ELR (cell line): ENCODE measurements at regions not wholly inside any gene's neighbourhood (a gene's known extent, or its start where the extent isn't known, plus 50 kb on each side); places are given as distances from the start of the nearest gene placed in this dataset.
"Not testable (repeated sequence)": the region's sequence is repeated elsewhere in the genome, so short reads cannot be mapped to it uniquely, and the experiment has no call there.

Source experiments
- DNase-seq: peaks from one replicate; pipeline ENCODE4 v3.0.0-alpha.2; 2015; ENCODE audit warnings: low read depth

- DNase-seq = no peak
Measured at GRCh38 chr5:130331332-130331731, 427.1 kb downstream of the CHSY3 start.

- no peak for DNase-seq
Measured at GRCh38 chr5:130324953-130325671, 420.8 kb downstream of the CHSY3 start.

GRCh38 chr5:130323804-130324454 is 419.7 kb downstream of the CHSY3 start:
- DNase-seq = peak; percentile 4

- no peak for DNase-seq
Measured at GRCh38 chr5:130321931-130322330, 417.7 kb downstream of the CHSY3 start.

- no peak for DNase-seq
Measured at GRCh38 chr5:130316971-130317680, 412.9 kb downstream of the CHSY3 start.

GRCh38 chr5:130295235-130295634 is 391.0 kb downstream of the CHSY3 start:
- no peak for DNase-seq

GRCh38 chr5:130294798-130295197 is 390.5 kb downstream of the CHSY3 start:
- not testable (repeated sequence) for DNase-seq

GRCh38 chr5:130290219-130290618 is 386.0 kb downstream of the CHSY3 start:
- DNase-seq = peak; percentile 0

GRCh38 chr5:130289132-130290088 is 385.1 kb downstream of the CHSY3 start:
- no peak for DNase-seq

GRCh38 chr5:130287438-130287837 is 383.2 kb downstream of the CHSY3 start:
- no peak for DNase-seq

GRCh38 chr5:130286971-130287370 is 382.7 kb downstream of the CHSY3 start:
- DNase-seq = no peak

- DNase-seq = peak; percentile 8
Measured at GRCh38 chr5:130282049-130282448, 377.8 kb downstream of the CHSY3 start.

GRCh38 chr5:130280528-130281217 is 376.4 kb downstream of the CHSY3 start:
- no peak for DNase-seq

GRCh38 chr5:130279386-130279785 is 375.1 kb downstream of the CHSY3 start:
- peak; percentile 15 for DNase-seq

GRCh38 chr5:130278136-130278535 is 373.9 kb downstream of the CHSY3 start:
- DNase-seq = no peak

- DNase-seq = no peak
Measured at GRCh38 chr5:130277522-130277921, 373.3 kb downstream of the CHSY3 start.

GRCh38 chr5:130277002-130277401 is 372.7 kb downstream of the CHSY3 start:
- DNase-seq = no peak

- DNase-seq = no peak
Measured at GRCh38 chr5:130272837-130273236, 368.6 kb downstream of the CHSY3 start.

- DNase-seq = no peak
Measured at GRCh38 chr5:130270786-130271185, 366.5 kb downstream of the CHSY3 start.

- peak; percentile 3 for DNase-seq
Measured at GRCh38 chr5:130268489-130268888, 364.2 kb downstream of the CHSY3 start.

- no peak for DNase-seq
Measured at GRCh38 chr5:130267926-130268325, 363.7 kb downstream of the CHSY3 start.
